ENCODE measurements at regions not wholly inside any gene's neighbourhood (a gene's known extent, or its start where the extent isn't known, plus 50 kb on each side); places are given as distances from the start of the nearest gene placed in this dataset.

GRCh38 chr5:68375540-68375939 lies 160.0 kb downstream of the PIK3R1 start:
- no peak for TF ChIP-seq CTCF (IDR thresholded peaks at IDR 0.05)
- H3K27me3 Mint-ChIP-seq (ENCODE audit: low read depth in 2 of 2) = no peaks in the 10 kb centered on the region
- H3K27ac ChIP-seq (ENCODE audit: low read length) = no peak overlapping the region
- intact Hi-C loops (cut with micrococcal nuclease) = no loop called here
- ATAC-seq (no peak), DNase-seq (no peak)
- H3K27ac Mint-ChIP-seq = no peak overlapping the region
- H3K27me3 ChIP-seq (ENCODE audit: control insufficient read depth, insufficient read depth, low read length) = no peaks in the 10 kb centered on the region
- no peaks in the 10 kb centered on the region for H3K9me3 ChIP-seq (ENCODE audit: control insufficient read depth, insufficient read depth, low read length)
- peaks cover 22% of the 10 kb centered on the region for H3K4me1 ChIP-seq (ENCODE audit: control insufficient read depth, insufficient read depth, low read length)
- H3K9me3 Mint-ChIP-seq = no peaks in the 10 kb centered on the region
- H3K36me3 Mint-ChIP-seq = no peaks in the 10 kb centered on the region
- no peaks in the 10 kb centered on the region for H3K36me3 ChIP-seq (ENCODE audit: control insufficient read depth, insufficient read depth, low read length)
- peaks cover 51 to 56% of the 10 kb centered on the region in 2 donors for H3K4me1 Mint-ChIP-seq
- H3K4me3 Mint-ChIP-seq = no peak overlapping the region
- H3K4me3 ChIP-seq (ENCODE audit: low read length) = no peak overlapping the region
- 90% methylated on average over 3 of the region's 3 CpGs for WGBS (ENCODE audit: insufficient coverage)

- Mint-ChIP-seq H3K9me3 (no peaks in the 10 kb centered on the region), H3K4me3 (no peak overlapping the region), H3K27ac (peak overlapping the region; percentile 91 to 93), H3K4me1 (peaks cover 63 to 68% of the 10 kb centered on the region in 2 donors), H3K36me3 (no peaks in the 10 kb centered on the region), H3K27me3 (ENCODE audit: low read depth in 2 of 2) (no peaks in the 10 kb centered on the region)
- ATAC-seq (no peak), DNase-seq (no peak)
- Histone ChIP-seq H3K27ac (ENCODE audit: low read length) (peak overlapping the region; percentile 24), H3K27me3 (ENCODE audit: control insufficient read depth, insufficient read depth, low read length) (no peaks in the 10 kb centered on the region), H3K9me3 (ENCODE audit: control insufficient read depth, insufficient read depth, low read length) (no peaks in the 10 kb centered on the region), H3K4me3 (ENCODE audit: low read length) (no peak overlapping the region), H3K4me1 (ENCODE audit: control insufficient read depth, insufficient read depth, low read length) (peaks cover 30% of the 10 kb centered on the region), H3K36me3 (ENCODE audit: control insufficient read depth, insufficient read depth, low read length) (no peaks in the 10 kb centered on the region)
- 96% methylated on average over 5 of the region's 6 CpGs for WGBS (ENCODE audit: insufficient coverage)
- intact Hi-C loops (cut with micrococcal nuclease) = no loop called here
- TF ChIP-seq CTCF (IDR thresholded peaks at IDR 0.05) = no peak
Measured at GRCh38 chr5:68376935-68377334, 161.4 kb downstream of the PIK3R1 start.

GRCh38 chr5:68377733-68378132 lies 162.2 kb downstream of the PIK3R1 start:
- no peaks in the 10 kb centered on the region for H3K9me3 ChIP-seq (ENCODE audit: control insufficient read depth, insufficient read depth, low read length)
- H3K4me1 ChIP-seq (ENCODE audit: control insufficient read depth, insufficient read depth, low read length) = peaks cover 34% of the 10 kb centered on the region
- Mint-ChIP-seq H3K27me3 (ENCODE audit: low read depth in 2 of 2) (no peaks in the 10 kb centered on the region), H3K4me1 (peaks cover 71 to 76% of the 10 kb centered on the region in 2 donors), H3K9me3 (no peaks in the 10 kb centered on the region), H3K27ac (peak overlapping the region; percentile 91 to 93), H3K4me3 (peak overlapping the region; percentile 77), H3K36me3 (no peaks in the 10 kb centered on the region)
- H3K27ac ChIP-seq (ENCODE audit: low read length) = peak overlapping the region; percentile 63
- TF ChIP-seq CTCF (IDR thresholded peaks at IDR 0.05) = no peak
- 90% methylated on average over 4 of the region's 4 CpGs for WGBS (ENCODE audit: insufficient coverage)
- ATAC-seq (no peak), DNase-seq (no peak)
- H3K36me3 ChIP-seq (ENCODE audit: control insufficient read depth, insufficient read depth, low read length) = no peaks in the 10 kb centered on the region
- H3K4me3 ChIP-seq (ENCODE audit: low read length) = no peak overlapping the region
- intact Hi-C loops (cut with micrococcal nuclease) = no loop called here
- no peaks in the 10 kb centered on the region for H3K27me3 ChIP-seq (ENCODE audit: control insufficient read depth, insufficient read depth, low read length)

- no peaks in the 10 kb centered on the region for H3K9me3 ChIP-seq (ENCODE audit: control insufficient read depth, insufficient read depth, low read length)
- DNase-seq = peak in 1 of 2 donors; percentile 39
- TF ChIP-seq CTCF (IDR thresholded peaks at IDR 0.05) = no peak
- H3K4me3 ChIP-seq (ENCODE audit: low read length) = no peak overlapping the region
- Mint-ChIP-seq H3K27me3 (ENCODE audit: low read depth in 2 of 2) (no peaks in the 10 kb centered on the region), H3K36me3 (no peaks in the 10 kb centered on the region), H3K27ac (peak overlapping the region; percentile 91 to 93), H3K4me3 (peak overlapping the region; percentile 77), H3K9me3 (peaks cover 0 to 3% of the 10 kb centered on the region in 2 donors), H3K4me1 (peaks cover 77 to 79% of the 10 kb centered on the region in 2 donors)
- peak overlapping the region; percentile 63 for H3K27ac ChIP-seq (ENCODE audit: low read length)
- intact Hi-C loops (cut with micrococcal nuclease) = no loop called here
- H3K4me1 ChIP-seq (ENCODE audit: control insufficient read depth, insufficient read depth, low read length) = peaks cover 34% of the 10 kb centered on the region
- H3K27me3 ChIP-seq (ENCODE audit: control insufficient read depth, insufficient read depth, low read length) = no peaks in the 10 kb centered on the region
- no peaks in the 10 kb centered on the region for H3K36me3 ChIP-seq (ENCODE audit: control insufficient read depth, insufficient read depth, low read length)
- WGBS (ENCODE audit: insufficient coverage) = 7% methylated on average over 3 of the region's 3 CpGs
- ATAC-seq = peak; percentile 59 to 86 (median 74)
Measured at GRCh38 chr5:68378204-68378820, 162.8 kb downstream of the PIK3R1 start.
